ENCODE measurements at regions not wholly inside any gene's neighbourhood (a gene's known extent, or its start where the extent isn't known, plus 50 kb on each side); places are given as distances from the start of the nearest gene placed in this dataset.

DNA sequence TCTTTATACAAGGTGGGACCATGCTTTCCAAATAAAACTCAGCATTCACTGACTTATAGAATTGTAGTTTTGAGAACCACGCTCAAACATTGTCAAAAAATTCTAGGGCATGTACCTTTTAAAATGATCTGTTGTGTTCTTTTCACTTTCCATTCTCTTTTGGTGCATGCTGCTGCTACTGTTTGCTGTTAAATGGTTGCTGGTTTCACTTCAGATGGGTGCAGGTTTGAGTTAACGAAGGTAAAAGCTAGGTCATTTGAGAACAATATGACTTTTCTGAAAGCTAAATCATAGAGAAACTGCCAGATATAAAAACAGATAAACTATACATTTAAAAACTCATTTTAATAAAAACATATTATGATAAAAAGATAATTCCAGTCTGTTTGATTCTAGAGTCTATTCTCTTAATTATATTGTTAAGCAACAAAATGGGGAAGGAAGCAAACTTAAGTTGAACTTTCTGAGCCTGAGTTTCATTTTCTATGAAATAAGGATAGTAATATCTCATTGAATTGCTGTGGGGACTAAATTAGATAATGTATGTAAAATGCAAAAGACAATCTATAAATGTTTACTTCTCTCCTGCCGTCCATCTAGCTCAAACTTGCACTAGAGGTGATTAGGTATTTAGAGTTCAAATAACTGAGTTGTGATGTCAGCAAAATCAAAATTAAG is 82.4 kb downstream of the OXSM start:
- Histone ChIP-seq H3K9me3 (peaks cover 0 to 14% (median 0%) of the 10 kb centered on the region in 12 donors), H3K36me3 (no peaks in the 10 kb centered on the region), H3K4me3 (no peak overlapping the region), H3K4me1 (no peaks in the 10 kb centered on the region), H3K27ac (no peak overlapping the region), H3K27me3 (no peaks in the 10 kb centered on the region)
- TF ChIP-seq, protein P1, sequence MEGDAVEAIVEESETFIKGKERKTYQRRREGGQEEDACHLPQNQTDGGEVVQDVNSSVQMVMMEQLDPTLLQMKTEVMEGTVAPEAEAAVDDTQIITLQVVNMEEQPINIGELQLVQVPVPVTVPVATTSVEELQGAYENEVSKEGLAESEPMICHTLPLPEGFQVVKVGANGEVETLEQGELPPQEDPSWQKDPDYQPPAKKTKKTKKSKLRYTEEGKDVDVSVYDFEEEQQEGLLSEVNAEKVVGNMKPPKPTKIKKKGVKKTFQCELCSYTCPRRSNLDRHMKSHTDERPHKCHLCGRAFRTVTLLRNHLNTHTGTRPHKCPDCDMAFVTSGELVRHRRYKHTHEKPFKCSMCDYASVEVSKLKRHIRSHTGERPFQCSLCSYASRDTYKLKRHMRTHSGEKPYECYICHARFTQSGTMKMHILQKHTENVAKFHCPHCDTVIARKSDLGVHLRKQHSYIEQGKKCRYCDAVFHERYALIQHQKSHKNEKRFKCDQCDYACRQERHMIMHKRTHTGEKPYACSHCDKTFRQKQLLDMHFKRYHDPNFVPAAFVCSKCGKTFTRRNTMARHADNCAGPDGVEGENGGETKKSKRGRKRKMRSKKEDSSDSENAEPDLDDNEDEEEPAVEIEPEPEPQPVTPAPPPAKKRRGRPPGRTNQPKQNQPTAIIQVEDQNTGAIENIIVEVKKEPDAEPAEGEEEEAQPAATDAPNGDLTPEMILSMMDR (IDR thresholded peaks at IDR 0.05) = no peak
- no peak for TF ChIP-seq POLR2A (IDR thresholded peaks at IDR 0.05)
- intact Hi-C loops (cut with DNase I) = no loop called here
- ATAC-seq = no peak
- no peak for DNase-seq
- 81 to 89% (median 84%) methylated on average over 3 of the region's 3 CpGs for WGBS, 4 donors

DNA sequence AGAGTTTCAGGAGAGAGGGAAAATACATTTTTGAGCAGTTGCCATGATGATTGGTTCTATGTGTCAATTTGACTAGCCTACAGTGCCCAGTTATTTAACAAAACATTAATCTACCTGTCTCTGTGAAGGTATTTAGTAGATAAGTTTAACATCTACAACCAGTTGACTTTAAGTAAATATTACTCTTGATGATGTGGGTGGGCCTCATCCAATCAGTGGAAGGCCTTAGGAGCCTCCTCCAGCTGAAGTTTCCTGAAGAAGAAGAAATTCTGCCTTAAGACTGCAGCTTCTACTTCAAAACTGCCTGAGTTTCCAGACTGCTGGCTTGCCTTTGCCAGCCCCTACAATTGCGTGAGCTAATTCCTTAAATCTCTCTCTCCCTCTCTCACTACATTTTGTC is 93.6 kb downstream of the OXSM start:
- Histone ChIP-seq H3K27ac (no peak overlapping the region), H3K36me3 (no peaks in the 10 kb centered on the region), H3K4me1 (no peaks in the 10 kb centered on the region), H3K27me3 (no peaks in the 10 kb centered on the region), H3K9me3 (no peaks in the 10 kb centered on the region), H3K4me3 (no peak overlapping the region)
- intact Hi-C loops (cut with DNase I) = no loop called here
- ATAC-seq (no peak), DNase-seq (no peak)
- TF ChIP-seq, protein P1 (IDR thresholded peaks at IDR 0.05) = no peak
- no peak for TF ChIP-seq POLR2A (IDR thresholded peaks at IDR 0.05)
- 94 to 100% (median 96%) methylated on average over 1 of the region's 1 CpG for WGBS, 4 donors

DNA sequence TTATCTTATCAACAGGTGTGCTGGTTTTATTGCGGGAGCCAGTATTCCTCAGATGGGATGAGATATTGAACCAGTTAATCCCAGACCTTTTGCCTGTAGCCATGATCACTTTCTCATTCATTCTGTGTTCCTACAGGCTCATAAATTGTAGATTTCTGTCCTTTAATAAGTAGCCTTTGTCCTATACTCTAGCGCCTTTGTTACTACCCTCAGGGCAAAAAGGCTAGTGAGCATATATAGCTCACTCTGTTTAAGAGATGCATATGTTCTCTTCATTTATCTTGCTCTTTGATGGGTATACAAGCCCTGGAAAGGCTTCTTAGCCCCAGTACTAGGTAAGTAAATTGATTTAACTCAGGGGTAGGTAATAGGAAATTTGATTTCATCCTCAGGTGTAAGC is 95.1 kb downstream of the OXSM start:
- DNase-seq (no peak), ATAC-seq (no peak)
- H3K27ac ChIP-seq = no peak overlapping the region
- H3K4me1 ChIP-seq = peaks cover 0 to 3% (median 0%) of the 10 kb centered on the region in 12 donors
- TF ChIP-seq, protein P1 (IDR thresholded peaks at IDR 0.05) = no peak
- TF ChIP-seq POLR2A (IDR thresholded peaks at IDR 0.05) = no peak
- no peaks in the 10 kb centered on the region for H3K9me3 ChIP-seq
- no peaks in the 10 kb centered on the region for H3K36me3 ChIP-seq
- H3K4me3 ChIP-seq = no peak overlapping the region
- WGBS, 4 donors = 96 to 97% (median 96%) methylated on average over 2 of the region's 2 CpGs
- intact Hi-C loops (cut with DNase I) = no loop called here
- H3K27me3 ChIP-seq = no peaks in the 10 kb centered on the region

DNA sequence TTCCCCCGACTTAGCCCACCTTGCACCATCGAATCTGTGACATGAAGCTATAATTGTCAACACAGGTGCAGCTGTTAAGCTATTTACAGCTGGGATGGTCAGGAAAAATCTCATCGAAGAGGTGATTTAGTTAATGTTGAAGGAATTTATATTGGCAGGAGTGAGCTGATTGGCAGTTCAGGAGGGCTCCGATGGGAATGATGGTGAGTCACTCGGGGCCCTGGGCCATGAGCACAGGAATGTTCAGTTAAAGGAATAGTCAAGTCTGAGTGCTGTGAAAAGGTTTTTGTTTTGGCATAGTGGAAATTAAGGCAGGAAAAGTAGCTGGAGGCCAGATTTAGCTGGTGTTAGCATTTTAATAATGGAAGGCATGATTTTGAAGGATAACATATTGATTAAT is 95.7 kb downstream of the OXSM start:
- 74 to 82% (median 82%) methylated on average over 5 of the region's 5 CpGs for WGBS, 4 donors
- no peak for DNase-seq

More for the DNA sequence above, 95.7 kb downstream of the OXSM start:
- H3K27me3 ChIP-seq = no peaks in the 10 kb centered on the region
- no peaks in the 10 kb centered on the region for H3K36me3 ChIP-seq
- ATAC-seq = no peak
- intact Hi-C loops (cut with DNase I) = no loop called here
- H3K4me1 ChIP-seq = peaks cover 0 to 3% (median 0%) of the 10 kb centered on the region in 12 donors
- TF ChIP-seq POLR2A (IDR thresholded peaks at IDR 0.05) = no peak
- TF ChIP-seq, protein P1 (IDR thresholded peaks at IDR 0.05) = no peak
- no peaks in the 10 kb centered on the region for H3K9me3 ChIP-seq
- H3K27ac ChIP-seq = no peak overlapping the region
- H3K4me3 ChIP-seq = no peak overlapping the region
